Panc1 (cell line): ENCODE measurements at regions not wholly inside any gene's neighbourhood (a gene's known extent, or its start where the extent isn't known, plus 50 kb on each side); places are given as distances from the start of the nearest gene placed in this dataset.

Experiments used
- ATAC-seq: fragments of 200-7000 bp; cut with Tn5 transposase; 2 replicates; pipeline ENCODE4 v1.9.1; 2020; ENCODE audit warnings: mild to moderate bottlenecking, moderate library complexity
- BruUV-seq: library from RNA; stranded (reverse); fragments of 400-500 nt; replicated peaks from 2 replicates; lab custom pipeline; 2021; lab: Mats Ljungman, UMichigan
- CTCF ChIA-PET: fragments of 300-600 bp; sonication (Branson Sonifier 250); formaldehyde crosslinking; loops from one replicate; lab custom pipeline; 2022; ENCODE audit warnings: antibody characterized with exemption; lab: Charles Lee
- POLR2A ChIA-PET: fragments of 300-600 bp; sonication (Branson Sonifier 250); formaldehyde crosslinking; loops from one replicate; lab custom pipeline; 2022; ENCODE audit warnings: antibody characterized with exemption; lab: Charles Lee
- DNase-seq: peaks from one replicate; pipeline ENCODE4 v3.0.0-alpha.2; 2010; ENCODE audit warnings: low read depth, low spot score
- H3K27ac ChIP-seq: 2 replicates; pipeline ENCODE4 v1.5.1; 2011; ENCODE audit warnings: mild to moderate bottlenecking, low read length, inconsistent platforms
- H3K27me3 ChIP-seq: fragments of 200-500 bp; sonication (Bioruptor generic); 2 replicates; pipeline ENCODE4 v1.6.0; 2014; ENCODE audit warnings: low read length, inconsistent platforms; ENCODE audit not compliant: control insufficient read depth, insufficient read depth
- H3K36me3 ChIP-seq: fragments of 200-500 bp; sonication (Bioruptor generic); 2 replicates; pipeline ENCODE4 v1.5.1; 2014; ENCODE audit warnings: inconsistent platforms, mild to moderate bottlenecking, low read length, moderate library complexity; ENCODE audit not compliant: control insufficient read depth, insufficient read depth
- H3K4me1 ChIP-seq: 2 replicates; pipeline ENCODE4 v1.5.1; 2011; ENCODE audit warnings: inconsistent platforms, mild to moderate bottlenecking, low read length, moderate library complexity; ENCODE audit not compliant: control insufficient read depth, insufficient read depth
- H3K4me3 ChIP-seq, 2 experiments: 2 replicates each; pipeline ENCODE4 v1.5.1; 2011 to 2012; ENCODE audit warnings: low read depth in 2 of 2, low read length in 2 of 2, mild to moderate bottlenecking in 2 of 2, inconsistent platforms in 1 of 2, moderate library complexity in 1 of 2
- H3K9me3 ChIP-seq: fragments of 200-500 bp; sonication (Bioruptor generic); 2 replicates; pipeline ENCODE4 v1.5.1; 2014; ENCODE audit warnings: low read depth, mild to moderate bottlenecking, inconsistent platforms, low read length, moderate library complexity; ENCODE audit not compliant: control insufficient read depth, insufficient read depth
- POLR2AphosphoS5 ChIP-seq: IDR thresholded peaks from 2 replicates; pipeline ENCODE4 v1.6.1; 2012; ENCODE audit warnings: mild to moderate bottlenecking, low read depth, low read length, moderate library complexity
- SIN3A ChIP-seq: IDR thresholded peaks from 2 replicates; pipeline ENCODE4 v1.6.1; 2012; ENCODE audit warnings: low read depth, mild to moderate bottlenecking, low read length, moderate library complexity, borderline replicate concordance; ENCODE audit not compliant: insufficient read depth
- TCF7L2 ChIP-seq: IDR thresholded peaks from 2 replicates; pipeline ENCODE4 v1.6.1; 2011; ENCODE audit warnings: mild to moderate bottlenecking, low read depth, low read length, inconsistent platforms
- in situ Hi-C: cut with HindIII; loops from 2 replicates; pipeline ENCODE4 v1.10.0; 2016; ENCODE audit warnings: low sequenced_read_pairs, low pct_unique_long_range_greater_than_20kb
- intact Hi-C: fragments of 100-400 bp; cut with micrococcal nuclease; formaldehyde crosslinking; loops from one replicate; pipeline ENCODE4 v1.10.0; 2022; ENCODE audit not compliant: unreplicated experiment
- TF ChIP-seq, protein P1 (sequence below): fragments of 450-650 bp; IDR thresholded peaks from 2 replicates; pipeline ENCODE4 v1.5.1; 2017; ENCODE audit warnings: mild to moderate bottlenecking
- TF ChIP-seq, protein P2 (sequence below), 2 experiments: IDR thresholded peaks; 2 replicates each; pipeline ENCODE4 v1.6.1; 2011 to 2012; ENCODE audit warnings: low read depth in 2 of 2, control low read depth in 1 of 2, low read length in 1 of 2, mild to moderate bottlenecking in 1 of 2, moderate library complexity in 1 of 2; ENCODE audit not compliant: insufficient read depth in 1 of 2

- in situ Hi-C loops, result no loop called here
- ChIA-PET CTCF (no interaction called here), POLR2A (no interaction called here)
- no peaks in the 10 kb centered on the region for H3K36me3 ChIP-seq
- TF ChIP-seq, protein P1, sequence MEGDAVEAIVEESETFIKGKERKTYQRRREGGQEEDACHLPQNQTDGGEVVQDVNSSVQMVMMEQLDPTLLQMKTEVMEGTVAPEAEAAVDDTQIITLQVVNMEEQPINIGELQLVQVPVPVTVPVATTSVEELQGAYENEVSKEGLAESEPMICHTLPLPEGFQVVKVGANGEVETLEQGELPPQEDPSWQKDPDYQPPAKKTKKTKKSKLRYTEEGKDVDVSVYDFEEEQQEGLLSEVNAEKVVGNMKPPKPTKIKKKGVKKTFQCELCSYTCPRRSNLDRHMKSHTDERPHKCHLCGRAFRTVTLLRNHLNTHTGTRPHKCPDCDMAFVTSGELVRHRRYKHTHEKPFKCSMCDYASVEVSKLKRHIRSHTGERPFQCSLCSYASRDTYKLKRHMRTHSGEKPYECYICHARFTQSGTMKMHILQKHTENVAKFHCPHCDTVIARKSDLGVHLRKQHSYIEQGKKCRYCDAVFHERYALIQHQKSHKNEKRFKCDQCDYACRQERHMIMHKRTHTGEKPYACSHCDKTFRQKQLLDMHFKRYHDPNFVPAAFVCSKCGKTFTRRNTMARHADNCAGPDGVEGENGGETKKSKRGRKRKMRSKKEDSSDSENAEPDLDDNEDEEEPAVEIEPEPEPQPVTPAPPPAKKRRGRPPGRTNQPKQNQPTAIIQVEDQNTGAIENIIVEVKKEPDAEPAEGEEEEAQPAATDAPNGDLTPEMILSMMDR, result no peak
- TF ChIP-seq SIN3A (no peak), POLR2AphosphoS5 (no peak), TCF7L2 (no peak)
- TF ChIP-seq, protein P2, sequence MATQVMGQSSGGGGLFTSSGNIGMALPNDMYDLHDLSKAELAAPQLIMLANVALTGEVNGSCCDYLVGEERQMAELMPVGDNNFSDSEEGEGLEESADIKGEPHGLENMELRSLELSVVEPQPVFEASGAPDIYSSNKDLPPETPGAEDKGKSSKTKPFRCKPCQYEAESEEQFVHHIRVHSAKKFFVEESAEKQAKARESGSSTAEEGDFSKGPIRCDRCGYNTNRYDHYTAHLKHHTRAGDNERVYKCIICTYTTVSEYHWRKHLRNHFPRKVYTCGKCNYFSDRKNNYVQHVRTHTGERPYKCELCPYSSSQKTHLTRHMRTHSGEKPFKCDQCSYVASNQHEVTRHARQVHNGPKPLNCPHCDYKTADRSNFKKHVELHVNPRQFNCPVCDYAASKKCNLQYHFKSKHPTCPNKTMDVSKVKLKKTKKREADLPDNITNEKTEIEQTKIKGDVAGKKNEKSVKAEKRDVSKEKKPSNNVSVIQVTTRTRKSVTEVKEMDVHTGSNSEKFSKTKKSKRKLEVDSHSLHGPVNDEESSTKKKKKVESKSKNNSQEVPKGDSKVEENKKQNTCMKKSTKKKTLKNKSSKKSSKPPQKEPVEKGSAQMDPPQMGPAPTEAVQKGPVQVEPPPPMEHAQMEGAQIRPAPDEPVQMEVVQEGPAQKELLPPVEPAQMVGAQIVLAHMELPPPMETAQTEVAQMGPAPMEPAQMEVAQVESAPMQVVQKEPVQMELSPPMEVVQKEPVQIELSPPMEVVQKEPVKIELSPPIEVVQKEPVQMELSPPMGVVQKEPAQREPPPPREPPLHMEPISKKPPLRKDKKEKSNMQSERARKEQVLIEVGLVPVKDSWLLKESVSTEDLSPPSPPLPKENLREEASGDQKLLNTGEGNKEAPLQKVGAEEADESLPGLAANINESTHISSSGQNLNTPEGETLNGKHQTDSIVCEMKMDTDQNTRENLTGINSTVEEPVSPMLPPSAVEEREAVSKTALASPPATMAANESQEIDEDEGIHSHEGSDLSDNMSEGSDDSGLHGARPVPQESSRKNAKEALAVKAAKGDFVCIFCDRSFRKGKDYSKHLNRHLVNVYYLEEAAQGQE (IDR thresholded peaks at IDR 0.05; ENCODE audit: insufficient read depth in 1 of 2, low read depth in 2 of 2, low read length in 1 of 2), result no peak
- H3K27ac ChIP-seq, result no peak overlapping the region
- H3K27me3 ChIP-seq, result no peaks in the 10 kb centered on the region
- H3K9me3 ChIP-seq, result no peaks in the 10 kb centered on the region
- intact Hi-C loops, result no loop called here
- ATAC-seq (no peak), DNase-seq (no peak)
- H3K4me1 ChIP-seq, result no peaks in the 10 kb centered on the region
- no peak overlapping the region for H3K4me3 ChIP-seq
- no TSS peak for BruUV-seq
Measured at GRCh38 chr18:22742409-22742808, 190.7 kb upstream of the RBBP8 start.

GRCh38 chr18:22745966-22746365, 187.2 kb upstream of the RBBP8 start:
- BruUV-seq, result no TSS peak
- ATAC-seq (no peak), DNase-seq (no peak)
- H3K27ac ChIP-seq, result no peak overlapping the region
- H3K9me3 ChIP-seq, result no peaks in the 10 kb centered on the region
- intact Hi-C loops, result no loop called here
- H3K4me1 ChIP-seq, result no peaks in the 10 kb centered on the region
- H3K36me3 ChIP-seq, result no peaks in the 10 kb centered on the region
- POLR2A ChIA-PET, result no interaction called here
- TF ChIP-seq POLR2AphosphoS5, result no peak
- TF ChIP-seq, protein P1, result no peak
- TF ChIP-seq, protein P2 (IDR thresholded peaks at IDR 0.05; ENCODE audit: insufficient read depth in 1 of 2, low read depth in 2 of 2, low read length in 1 of 2), result no peak
- no peak for TF ChIP-seq SIN3A
- no peak for TF ChIP-seq TCF7L2
- no peak overlapping the region for H3K4me3 ChIP-seq
- in situ Hi-C loops, result no loop called here
- no peaks in the 10 kb centered on the region for H3K27me3 ChIP-seq
- CTCF ChIA-PET, result no interaction called here
